Thyroid gland (tissue), 4 donors: ENCODE measurements at regions not wholly inside any gene's neighbourhood (a gene's known extent, or its start where the extent isn't known, plus 50 kb on each side); places are given as distances from the start of the nearest gene placed in this dataset.

Source experiments
- POLR2A ChIP-seq, 2 donors: fragments of 450-650 bp; IDR thresholded peaks; one replicate each; pipeline ENCODE4 v1.6.1; 2017; ENCODE audit warnings: antibody characterized with exemption in 2 of 2, mild to moderate bottlenecking in 2 of 2, moderate library complexity in 1 of 2
- TF ChIP-seq, protein P1 (sequence below), 6 experiments: fragments of 200-600 bp in 3 of 6; fragments of 450-650 bp in 3 of 6; sonication (generic) in 3 of 6; IDR thresholded peaks; one replicate each; pipeline ENCODE4 v1.5.1; 2016 to 2019; ENCODE audit warnings: antibody characterized with exemption in 6 of 6, mild to moderate bottlenecking in 2 of 6, inconsistent platforms in 1 of 6, moderate library complexity in 1 of 6

DNA sequence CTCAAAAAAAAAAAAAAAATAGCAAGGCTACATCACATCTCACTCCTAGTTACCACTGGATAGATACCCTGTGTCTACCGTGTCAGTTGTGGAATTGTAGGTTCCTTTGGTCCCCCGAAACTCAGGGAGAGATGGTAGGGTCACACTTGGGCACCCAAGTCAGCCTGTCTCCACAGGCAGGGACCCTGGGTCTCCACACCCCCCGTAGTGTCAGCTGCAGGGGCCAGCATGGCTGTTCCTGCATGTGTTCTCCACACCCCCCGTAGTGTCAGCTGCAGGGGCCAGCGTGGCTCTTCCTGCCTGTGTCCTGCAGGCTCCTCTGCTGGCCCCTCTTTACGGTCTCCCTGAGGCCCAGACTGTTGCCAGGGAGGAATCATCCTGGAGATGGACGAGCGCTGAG lies 282.1 kb downstream of the BRD1 start:
- TF ChIP-seq POLR2A (IDR thresholded peaks at IDR 0.05) = no peak
- TF ChIP-seq, protein P1, sequence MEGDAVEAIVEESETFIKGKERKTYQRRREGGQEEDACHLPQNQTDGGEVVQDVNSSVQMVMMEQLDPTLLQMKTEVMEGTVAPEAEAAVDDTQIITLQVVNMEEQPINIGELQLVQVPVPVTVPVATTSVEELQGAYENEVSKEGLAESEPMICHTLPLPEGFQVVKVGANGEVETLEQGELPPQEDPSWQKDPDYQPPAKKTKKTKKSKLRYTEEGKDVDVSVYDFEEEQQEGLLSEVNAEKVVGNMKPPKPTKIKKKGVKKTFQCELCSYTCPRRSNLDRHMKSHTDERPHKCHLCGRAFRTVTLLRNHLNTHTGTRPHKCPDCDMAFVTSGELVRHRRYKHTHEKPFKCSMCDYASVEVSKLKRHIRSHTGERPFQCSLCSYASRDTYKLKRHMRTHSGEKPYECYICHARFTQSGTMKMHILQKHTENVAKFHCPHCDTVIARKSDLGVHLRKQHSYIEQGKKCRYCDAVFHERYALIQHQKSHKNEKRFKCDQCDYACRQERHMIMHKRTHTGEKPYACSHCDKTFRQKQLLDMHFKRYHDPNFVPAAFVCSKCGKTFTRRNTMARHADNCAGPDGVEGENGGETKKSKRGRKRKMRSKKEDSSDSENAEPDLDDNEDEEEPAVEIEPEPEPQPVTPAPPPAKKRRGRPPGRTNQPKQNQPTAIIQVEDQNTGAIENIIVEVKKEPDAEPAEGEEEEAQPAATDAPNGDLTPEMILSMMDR (IDR thresholded peaks at IDR 0.05) = no peak
